BE2C (cell line): ENCODE measurements at regions not wholly inside any gene's neighbourhood (a gene's known extent, or its start where the extent isn't known, plus 50 kb on each side); places are given as distances from the start of the nearest gene placed in this dataset.
"Not testable (repeated sequence)": the region's sequence is repeated elsewhere in the genome, so short reads cannot be mapped to it uniquely, and the experiment has no call there.

Experiments used
- DNase-seq: peaks from one replicate; pipeline ENCODE4 v3.0.0-alpha.2; 2020
- H3K27me3 ChIP-seq: fragments of 250-450 bp; sonication (Bioruptor Pico); 2 replicates; pipeline ENCODE4 v1.5.1; 2020; ENCODE audit warnings: mild to moderate bottlenecking
- H3K36me3 ChIP-seq: fragments of 250-450 bp; sonication (Bioruptor Pico); 2 replicates; pipeline ENCODE4 v1.5.1; 2020; ENCODE audit warnings: mild to moderate bottlenecking
- H3K4me1 ChIP-seq: fragments of 250-450 bp; sonication (Bioruptor Pico); 2 replicates; pipeline ENCODE4 v1.5.1; 2020
- H3K4me3 ChIP-seq: 2 replicates; pipeline ENCODE4 v1.5.1; 2011; ENCODE audit warnings: low read depth, low read length
- H3K9me3 ChIP-seq: fragments of 250-450 bp; sonication (Bioruptor Pico); 2 replicates; pipeline ENCODE4 v1.5.1; 2020
- TF ChIP-seq, protein P1 (sequence below): IDR thresholded peaks from 2 replicates; pipeline ENCODE4 v1.5.1; 2012; ENCODE audit warnings: mild to moderate bottlenecking, low read depth, low read length

DNA sequence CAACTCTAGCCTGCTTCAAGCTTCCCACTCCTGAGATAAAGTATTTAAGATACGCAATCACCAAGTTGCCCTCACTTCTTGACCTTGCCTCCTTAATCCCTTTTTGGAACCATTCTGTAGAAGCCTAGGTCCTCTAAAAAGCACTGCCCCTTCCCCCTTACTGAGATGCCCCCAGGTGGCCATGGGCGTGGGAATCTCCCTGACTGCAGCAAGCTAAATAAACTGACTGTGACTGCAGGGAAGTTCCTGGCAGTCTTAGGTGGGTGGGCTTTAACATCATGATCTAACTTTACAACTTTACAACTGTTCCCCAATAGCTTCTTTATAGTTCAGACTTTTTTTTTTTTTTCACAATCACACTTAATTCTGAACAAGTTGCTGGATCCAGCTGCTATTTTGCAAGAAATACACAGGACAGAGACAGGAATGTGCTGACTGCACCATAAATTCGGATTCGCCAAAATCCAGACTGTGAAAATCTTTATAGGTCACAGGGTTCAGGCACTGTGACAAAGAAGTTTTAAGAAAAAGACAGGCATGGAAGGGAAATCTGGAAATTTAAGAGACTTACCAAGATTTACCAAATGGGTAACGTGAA lies 344.2 kb upstream of the SULF2 start:
- TF ChIP-seq, protein P1, sequence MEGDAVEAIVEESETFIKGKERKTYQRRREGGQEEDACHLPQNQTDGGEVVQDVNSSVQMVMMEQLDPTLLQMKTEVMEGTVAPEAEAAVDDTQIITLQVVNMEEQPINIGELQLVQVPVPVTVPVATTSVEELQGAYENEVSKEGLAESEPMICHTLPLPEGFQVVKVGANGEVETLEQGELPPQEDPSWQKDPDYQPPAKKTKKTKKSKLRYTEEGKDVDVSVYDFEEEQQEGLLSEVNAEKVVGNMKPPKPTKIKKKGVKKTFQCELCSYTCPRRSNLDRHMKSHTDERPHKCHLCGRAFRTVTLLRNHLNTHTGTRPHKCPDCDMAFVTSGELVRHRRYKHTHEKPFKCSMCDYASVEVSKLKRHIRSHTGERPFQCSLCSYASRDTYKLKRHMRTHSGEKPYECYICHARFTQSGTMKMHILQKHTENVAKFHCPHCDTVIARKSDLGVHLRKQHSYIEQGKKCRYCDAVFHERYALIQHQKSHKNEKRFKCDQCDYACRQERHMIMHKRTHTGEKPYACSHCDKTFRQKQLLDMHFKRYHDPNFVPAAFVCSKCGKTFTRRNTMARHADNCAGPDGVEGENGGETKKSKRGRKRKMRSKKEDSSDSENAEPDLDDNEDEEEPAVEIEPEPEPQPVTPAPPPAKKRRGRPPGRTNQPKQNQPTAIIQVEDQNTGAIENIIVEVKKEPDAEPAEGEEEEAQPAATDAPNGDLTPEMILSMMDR, result no peak
- H3K9me3 ChIP-seq, result no peaks in the 10 kb centered on the region
- H3K27me3 ChIP-seq, result no peaks in the 10 kb centered on the region
- no peaks in the 10 kb centered on the region for H3K36me3 ChIP-seq
- no peak overlapping the region for H3K4me3 ChIP-seq
- H3K4me1 ChIP-seq, result no peaks in the 10 kb centered on the region
- DNase-seq, result no peak

DNA sequence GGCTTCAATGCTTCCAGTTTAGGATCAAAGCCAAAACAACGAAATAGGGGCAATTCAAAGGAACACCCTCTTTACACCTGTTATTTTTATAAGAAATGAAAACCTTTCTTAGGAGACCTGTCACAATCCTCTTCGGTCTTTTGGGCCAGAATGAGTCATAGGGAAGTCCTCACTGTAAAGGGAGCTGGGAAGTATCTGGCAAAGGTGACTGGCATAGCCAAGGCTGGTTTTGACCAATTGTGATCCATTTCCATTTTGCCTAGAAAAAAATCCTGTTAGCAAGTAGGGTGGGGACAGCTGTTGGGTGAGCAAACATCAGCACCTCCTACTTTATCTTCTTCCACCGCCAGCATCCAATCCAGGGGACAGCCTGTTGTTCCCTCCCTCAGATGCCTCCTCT lies 343.2 kb upstream of the SULF2 start:
- no peaks in the 10 kb centered on the region for H3K4me1 ChIP-seq
- TF ChIP-seq, protein P1, result no peak
- H3K27me3 ChIP-seq, result no peaks in the 10 kb centered on the region
- DNase-seq, result no peak
- H3K9me3 ChIP-seq, result no peaks in the 10 kb centered on the region
- no peaks in the 10 kb centered on the region for H3K36me3 ChIP-seq
- no peak overlapping the region for H3K4me3 ChIP-seq

DNA sequence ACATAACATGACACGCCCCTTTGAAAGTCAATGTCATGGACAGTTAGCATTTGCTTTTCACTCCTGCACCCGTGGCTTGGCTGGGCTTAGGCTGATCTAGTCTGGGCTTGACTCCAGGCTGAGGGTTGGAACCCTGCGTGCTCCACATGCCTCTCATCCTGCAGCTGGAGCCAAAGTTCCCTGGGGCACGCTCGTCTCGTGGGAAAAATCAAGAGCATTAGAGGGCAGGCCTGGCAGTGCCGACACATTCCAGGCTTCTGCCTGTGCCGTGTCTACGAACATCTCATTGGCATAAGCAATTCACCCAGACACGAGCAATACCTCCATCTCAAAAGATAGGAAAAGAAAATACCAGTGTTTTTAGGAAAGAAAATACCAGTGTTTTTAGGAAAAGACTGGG lies 342.7 kb upstream of the SULF2 start:
- not testable (repeated sequence) for H3K9me3 ChIP-seq, H3K4me3 ChIP-seq, DNase-seq, H3K36me3 ChIP-seq, H3K4me1 ChIP-seq, H3K27me3 ChIP-seq

DNA sequence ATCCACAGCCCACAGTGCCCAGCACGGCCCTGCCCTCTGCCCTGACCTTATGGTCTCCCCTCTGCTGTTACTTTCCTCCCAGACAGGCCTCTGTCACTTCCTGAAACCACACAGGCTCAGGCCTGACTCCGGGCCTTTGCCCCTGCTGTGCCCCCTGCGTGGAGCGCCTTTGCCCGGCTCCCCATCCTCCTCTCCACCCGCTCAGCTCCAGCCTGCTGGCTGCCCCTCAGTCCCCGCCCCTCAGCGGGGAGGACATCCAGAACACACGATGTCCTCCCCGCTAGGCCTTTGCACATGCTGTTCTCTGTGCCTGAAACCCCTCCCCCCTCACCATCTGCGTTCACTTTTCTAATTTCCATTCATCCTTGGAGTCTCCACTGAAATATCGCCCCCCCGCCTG lies 341.9 kb upstream of the SULF2 start:
- H3K27me3 ChIP-seq, H3K4me3 ChIP-seq, DNase-seq, H3K4me1 ChIP-seq, H3K36me3 ChIP-seq, H3K9me3 ChIP-seq: not testable (repeated sequence)

DNA sequence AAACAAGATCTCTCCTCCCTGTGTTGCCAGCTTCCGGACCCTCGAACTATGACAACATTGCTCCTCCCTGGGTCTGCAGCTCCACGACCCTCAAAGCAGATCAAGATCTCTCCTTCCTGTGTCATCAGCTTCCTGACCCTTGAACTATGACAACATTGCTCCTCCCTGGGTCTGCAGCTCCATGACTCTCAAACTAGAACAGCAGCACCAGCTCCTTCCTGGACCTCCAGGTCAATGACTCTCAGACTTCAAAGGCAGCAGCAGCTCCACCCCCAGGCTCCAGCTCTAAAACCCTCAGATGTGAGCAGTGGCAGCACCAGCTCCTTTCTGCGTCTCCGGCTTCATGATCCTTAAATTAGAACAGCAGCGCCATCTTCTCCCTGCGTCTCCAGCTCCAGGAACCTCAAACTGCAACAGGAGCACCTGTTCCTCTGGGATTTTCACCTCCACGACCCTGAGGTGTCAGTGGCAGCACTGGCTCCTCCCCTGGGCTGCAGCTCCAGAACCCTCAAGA lies 341.0 kb upstream of the SULF2 start:
- no peak for DNase-seq
- Histone ChIP-seq H3K27me3 (no peaks in the 10 kb centered on the region), H3K4me3 (no peak overlapping the region), H3K9me3 (no peaks in the 10 kb centered on the region), H3K36me3 (no peaks in the 10 kb centered on the region), H3K4me1 (no peaks in the 10 kb centered on the region)
- TF ChIP-seq, protein P1, result no peak

DNA sequence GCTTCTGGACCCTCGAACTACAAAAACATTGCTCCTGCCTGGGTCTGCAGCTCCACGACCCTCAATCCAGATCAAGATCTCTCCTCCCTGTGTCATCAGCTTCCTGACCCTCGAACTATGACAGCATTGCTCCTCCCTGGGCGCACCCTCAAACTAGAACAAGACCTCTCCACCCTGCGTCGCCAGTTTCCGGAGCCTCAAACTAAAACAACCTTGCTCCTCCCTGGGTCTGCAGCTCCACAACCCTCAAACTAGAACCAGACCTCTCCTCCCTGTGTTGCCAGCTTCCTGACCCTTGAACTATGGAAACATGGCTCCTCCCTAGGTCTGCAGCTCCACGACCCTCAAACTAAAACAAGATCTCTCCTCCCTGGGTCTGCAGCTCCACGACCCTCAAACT lies 339.7 kb upstream of the SULF2 start:
- Histone ChIP-seq H3K9me3 (no peaks in the 10 kb centered on the region), H3K4me3 (no peak overlapping the region), H3K27me3 (no peaks in the 10 kb centered on the region), H3K4me1 (no peaks in the 10 kb centered on the region), H3K36me3 (no peaks in the 10 kb centered on the region)
- TF ChIP-seq, protein P1, result no peak
- DNase-seq, result no peak

- no peak for DNase-seq
- TF ChIP-seq, protein P1, result no peak
- no peaks in the 10 kb centered on the region for H3K4me1 ChIP-seq
- H3K27me3 ChIP-seq, result no peaks in the 10 kb centered on the region
- no peaks in the 10 kb centered on the region for H3K9me3 ChIP-seq
- no peak overlapping the region for H3K4me3 ChIP-seq
- H3K36me3 ChIP-seq, result no peaks in the 10 kb centered on the region
Observed at GRCh38 chr20:48124181-48124782, 339.0 kb upstream of the SULF2 start.
